IPS-15b (cell line): ENCODE measurements at regions not wholly inside any gene's neighbourhood (a gene's known extent, or its start where the extent isn't known, plus 50 kb on each side); places are given as distances from the start of the nearest gene placed in this dataset.

Experiments used
- H3K27me3 ChIP-seq: one replicate; pipeline ENCODE4 v1.6.1; 2013; ENCODE audit warnings: low read length; ENCODE audit not compliant: control insufficient read depth, insufficient read depth
- H3K36me3 ChIP-seq: one replicate; pipeline ENCODE4 v1.6.1; 2013; ENCODE audit warnings: low read length; ENCODE audit not compliant: control insufficient read depth, insufficient read depth
- H3K4me1 ChIP-seq: one replicate; pipeline ENCODE4 v1.6.1; 2013; ENCODE audit warnings: mild to moderate bottlenecking, low read length; ENCODE audit not compliant: control insufficient read depth, insufficient read depth
- H3K4me3 ChIP-seq: one replicate; pipeline ENCODE4 v1.5.1; 2013; ENCODE audit warnings: low read depth, low read length
- H3K9ac ChIP-seq: one replicate; pipeline ENCODE4 v1.6.1; 2013; ENCODE audit warnings: low read depth, mild to moderate bottlenecking, low read length
- H3K9me3 ChIP-seq: one replicate; pipeline ENCODE4 v1.6.1; 2013; ENCODE audit warnings: mild to moderate bottlenecking, low read length; ENCODE audit not compliant: control insufficient read depth, insufficient read depth

DNA sequence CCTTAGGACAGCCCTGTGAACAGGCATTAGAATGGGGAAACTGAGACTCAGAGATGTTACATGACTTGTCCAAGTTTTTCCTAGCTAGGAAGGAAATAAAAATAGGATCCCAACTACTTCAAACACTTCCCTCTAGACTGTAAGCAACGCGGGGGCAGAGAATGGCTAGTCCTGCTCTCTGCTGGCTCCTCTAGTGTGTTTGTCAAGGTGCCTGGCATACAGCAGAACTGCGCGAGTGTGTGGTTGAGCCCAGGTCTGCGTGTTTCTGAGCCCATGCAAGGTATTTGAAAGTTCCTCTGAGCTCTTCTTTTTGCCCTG is 152.5 kb downstream of the MACROH2A1 start:
- Histone ChIP-seq H3K27me3 (no peaks in the 10 kb centered on the region), H3K36me3 (no peaks in the 10 kb centered on the region), H3K4me1 (no peaks in the 10 kb centered on the region), H3K4me3 (no peak overlapping the region), H3K9me3 (no peaks in the 10 kb centered on the region), H3K9ac (no peak overlapping the region)

DNA sequence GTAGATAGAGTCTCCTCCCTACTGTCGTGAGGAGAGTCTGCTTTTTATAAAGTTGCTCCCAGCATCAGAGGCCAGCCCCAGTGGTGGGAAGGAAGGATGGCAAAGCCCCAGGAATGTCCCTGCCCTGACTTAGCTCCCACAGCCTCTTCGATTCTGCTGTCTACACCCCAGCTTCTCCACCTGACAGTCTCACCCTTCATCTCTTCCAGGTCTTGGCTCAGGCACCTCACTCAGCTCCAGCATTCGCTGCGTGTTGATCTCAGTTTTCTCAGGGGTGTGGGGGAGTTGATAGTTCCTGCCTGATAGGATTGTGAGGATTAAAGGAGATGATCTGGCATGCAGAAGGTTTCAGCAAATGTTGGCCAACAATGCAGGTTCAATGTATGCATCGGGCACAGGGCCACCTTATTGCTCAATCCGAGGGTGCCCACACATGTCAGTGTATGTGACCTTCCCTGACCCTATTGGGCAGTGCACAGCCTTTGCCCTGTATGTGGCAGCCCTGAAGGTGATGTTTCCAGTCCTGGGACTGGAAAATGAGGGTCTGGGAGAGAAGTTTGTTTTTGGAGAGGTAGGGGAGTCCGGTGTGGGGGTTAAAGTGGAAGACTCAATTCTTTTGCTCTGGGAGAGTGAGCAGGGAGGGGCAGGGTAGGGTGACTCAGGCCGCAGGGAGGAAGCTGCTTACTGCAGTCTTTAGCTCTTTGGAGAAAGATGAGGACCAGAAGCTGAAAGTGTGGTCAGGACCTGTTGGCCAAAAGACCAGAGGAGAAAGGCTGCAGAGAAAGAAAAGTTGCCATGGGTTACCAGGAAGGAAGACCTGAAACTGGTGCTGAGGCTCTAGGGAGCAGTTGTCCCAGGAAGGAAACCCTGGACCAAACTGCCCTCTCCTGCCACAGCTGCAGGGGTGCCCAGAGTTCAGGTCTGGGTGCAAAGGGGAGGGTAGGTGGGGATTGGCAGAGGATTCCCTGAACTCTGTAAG is 153.2 kb downstream of the MACROH2A1 start:
- no peaks in the 10 kb centered on the region for H3K36me3 ChIP-seq
- H3K27me3 ChIP-seq, result no peaks in the 10 kb centered on the region
- no peaks in the 10 kb centered on the region for H3K9me3 ChIP-seq
- H3K9ac ChIP-seq, result no peak overlapping the region
- no peak overlapping the region for H3K4me3 ChIP-seq
- no peaks in the 10 kb centered on the region for H3K4me1 ChIP-seq

DNA sequence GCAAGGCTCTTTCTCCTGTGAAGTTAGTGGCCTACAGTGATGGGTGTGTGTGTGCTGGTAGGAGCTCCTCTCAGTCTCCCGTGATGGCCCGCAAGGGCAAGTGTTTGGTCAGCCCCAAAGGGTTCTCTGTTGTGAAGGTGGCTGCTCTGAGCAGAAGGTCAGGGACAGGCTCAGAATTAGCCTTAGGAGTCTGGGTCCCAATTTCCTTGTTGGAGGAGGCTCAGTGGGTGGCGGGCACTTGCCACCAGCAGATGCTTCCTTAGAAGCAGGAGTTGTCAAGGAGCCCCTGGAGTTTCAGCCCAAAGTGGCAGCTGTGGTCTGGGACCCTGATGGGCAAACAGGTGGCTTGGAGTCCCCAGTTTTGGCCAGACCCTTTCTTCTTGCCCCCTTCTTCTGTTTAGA is 154.4 kb downstream of the MACROH2A1 start:
- Histone ChIP-seq H3K36me3 (no peaks in the 10 kb centered on the region), H3K4me3 (no peak overlapping the region), H3K4me1 (no peaks in the 10 kb centered on the region), H3K9me3 (no peaks in the 10 kb centered on the region), H3K9ac (no peak overlapping the region), H3K27me3 (no peaks in the 10 kb centered on the region)

DNA sequence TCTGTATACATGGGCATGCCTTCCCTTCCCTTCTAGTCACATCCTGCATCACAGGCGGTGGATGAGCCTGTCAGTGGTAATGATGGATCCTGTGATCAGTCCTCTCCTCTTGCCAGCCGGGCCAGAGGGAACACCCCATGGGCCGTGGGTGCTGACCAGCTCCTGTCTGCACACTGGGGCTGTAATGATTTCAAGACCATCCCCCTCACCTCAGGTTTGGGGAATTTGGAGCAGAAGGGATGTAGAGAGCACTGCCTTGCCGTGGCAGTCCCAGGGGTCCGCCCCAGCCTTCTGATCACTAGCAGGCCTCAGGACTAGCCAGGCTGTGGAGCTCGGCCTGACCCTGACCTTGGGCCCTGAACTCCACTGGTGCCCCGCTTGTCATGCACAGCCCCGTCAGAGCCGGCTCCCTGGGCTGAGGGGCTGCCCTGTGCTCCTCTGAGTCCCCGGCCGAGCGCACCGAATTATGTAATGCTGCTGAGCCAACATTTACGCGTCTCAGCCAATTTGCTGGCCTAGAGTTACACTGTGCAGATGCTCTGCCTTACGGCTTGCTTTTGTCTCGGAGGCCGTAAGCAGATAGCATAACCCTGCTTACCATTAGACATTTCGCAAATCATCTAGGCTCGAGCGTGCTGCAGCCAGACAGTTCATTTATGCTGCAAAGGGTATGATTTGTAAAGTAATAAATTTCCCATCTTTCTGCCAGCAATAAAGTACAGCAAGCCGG is 155.3 kb downstream of the MACROH2A1 start:
- H3K9me3 ChIP-seq, result no peaks in the 10 kb centered on the region
- H3K4me3 ChIP-seq, result no peak overlapping the region
- no peaks in the 10 kb centered on the region for H3K4me1 ChIP-seq
- no peaks in the 10 kb centered on the region for H3K36me3 ChIP-seq
- H3K9ac ChIP-seq, result no peak overlapping the region
- no peaks in the 10 kb centered on the region for H3K27me3 ChIP-seq

DNA sequence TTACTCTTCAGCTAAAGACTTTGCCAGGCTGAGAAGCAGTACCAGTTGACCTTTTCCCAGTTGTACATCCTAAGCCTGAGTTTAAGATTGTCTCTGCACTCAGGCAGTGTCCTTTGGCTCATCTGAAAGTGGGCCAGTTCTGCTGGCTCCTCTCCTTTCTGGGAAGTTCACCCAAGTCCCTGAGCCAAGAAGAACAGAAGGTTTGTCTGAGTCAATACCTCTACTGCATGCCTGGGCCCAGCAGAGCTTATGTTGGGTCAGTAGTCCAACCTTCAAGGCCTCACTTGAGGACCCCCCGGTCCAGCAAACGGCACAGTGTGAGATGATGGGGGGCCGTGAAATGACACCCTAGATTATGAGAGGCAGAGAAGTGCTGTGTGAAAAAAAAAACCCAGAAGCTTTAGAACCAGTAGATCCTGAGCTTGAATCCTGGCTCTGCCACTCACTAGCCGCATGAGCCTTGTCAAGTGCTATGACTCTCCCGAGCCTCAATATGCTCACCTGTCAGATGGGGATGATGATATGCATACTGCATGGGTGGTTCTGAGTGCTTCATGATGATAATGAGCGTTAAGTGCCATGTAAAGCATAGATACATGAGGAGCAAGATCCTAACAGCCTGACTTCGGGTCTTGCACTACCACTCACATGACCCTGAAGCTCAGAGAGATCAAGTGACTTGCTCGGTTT is 156.0 kb downstream of the MACROH2A1 start:
- no peak overlapping the region for H3K9ac ChIP-seq
- H3K4me1 ChIP-seq, result no peaks in the 10 kb centered on the region
- no peak overlapping the region for H3K4me3 ChIP-seq
- H3K36me3 ChIP-seq, result no peaks in the 10 kb centered on the region
- H3K9me3 ChIP-seq, result no peaks in the 10 kb centered on the region
- no peaks in the 10 kb centered on the region for H3K27me3 ChIP-seq

DNA sequence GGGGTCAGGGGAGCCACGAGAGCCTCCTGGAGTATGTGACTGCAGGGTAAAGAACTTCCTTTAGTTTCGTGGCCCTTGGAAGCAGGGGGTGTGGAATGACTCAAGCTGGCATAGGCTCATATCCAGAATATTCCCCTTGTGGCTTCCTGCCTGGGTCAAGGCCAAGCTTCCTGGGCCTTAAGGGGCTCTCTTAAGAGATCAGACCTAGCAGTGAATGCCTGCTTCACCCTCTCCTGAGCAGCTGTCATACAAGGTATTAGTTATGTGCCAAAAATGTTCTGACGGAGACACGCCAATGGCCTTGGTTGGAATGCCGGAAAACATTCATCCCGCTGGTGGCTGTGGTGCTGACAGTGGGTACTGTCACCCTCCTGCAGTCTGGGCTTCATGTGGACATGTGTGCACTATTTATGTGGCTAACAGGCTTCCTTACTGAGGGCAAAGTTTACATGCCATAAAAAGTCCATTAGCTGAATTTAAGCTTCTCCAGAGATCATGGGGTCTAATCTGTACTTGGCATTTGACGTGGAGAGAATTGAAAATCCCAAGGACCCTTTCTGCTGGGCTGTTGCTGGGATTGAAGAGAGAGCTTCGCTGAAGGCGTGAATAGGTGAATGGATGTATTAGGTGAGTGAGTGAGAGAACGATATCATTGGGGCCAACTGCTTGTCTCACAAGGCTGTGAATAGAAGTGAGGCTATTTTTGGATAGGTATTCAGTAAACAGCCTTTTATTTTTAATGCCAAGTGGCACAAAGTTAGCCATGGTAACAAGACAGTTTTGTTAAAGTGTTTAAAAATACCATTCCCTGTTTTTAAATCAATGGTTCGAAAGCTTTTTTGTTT is 156.8 kb downstream of the MACROH2A1 start:
- Histone ChIP-seq H3K36me3 (no peaks in the 10 kb centered on the region), H3K4me1 (no peaks in the 10 kb centered on the region), H3K9me3 (no peaks in the 10 kb centered on the region), H3K4me3 (no peak overlapping the region), H3K27me3 (no peaks in the 10 kb centered on the region), H3K9ac (no peak overlapping the region)

DNA sequence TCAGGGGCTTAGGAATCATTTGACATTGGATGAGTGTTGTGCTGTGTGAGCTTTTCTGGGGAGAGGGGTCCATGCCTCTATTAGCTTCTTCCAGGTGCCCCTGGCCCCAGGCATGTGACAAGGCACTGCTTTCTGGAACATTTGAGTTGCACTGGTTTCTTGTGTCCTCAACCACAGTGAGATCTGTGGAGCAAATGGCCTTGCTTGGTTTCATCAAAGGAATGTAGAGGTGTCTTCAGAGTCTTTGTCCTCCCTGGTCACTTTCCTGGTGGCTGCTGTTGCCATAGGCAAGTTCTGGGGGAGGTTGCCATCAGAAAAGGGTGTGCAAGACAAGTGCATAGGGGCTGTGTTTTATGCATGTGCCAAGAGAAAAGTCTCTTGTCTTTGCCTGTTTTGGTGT is 157.5 kb downstream of the MACROH2A1 start:
- no peak overlapping the region for H3K4me3 ChIP-seq
- H3K27me3 ChIP-seq, result no peaks in the 10 kb centered on the region
- no peaks in the 10 kb centered on the region for H3K9me3 ChIP-seq
- no peak overlapping the region for H3K9ac ChIP-seq
- H3K4me1 ChIP-seq, result no peaks in the 10 kb centered on the region
- no peaks in the 10 kb centered on the region for H3K36me3 ChIP-seq

DNA sequence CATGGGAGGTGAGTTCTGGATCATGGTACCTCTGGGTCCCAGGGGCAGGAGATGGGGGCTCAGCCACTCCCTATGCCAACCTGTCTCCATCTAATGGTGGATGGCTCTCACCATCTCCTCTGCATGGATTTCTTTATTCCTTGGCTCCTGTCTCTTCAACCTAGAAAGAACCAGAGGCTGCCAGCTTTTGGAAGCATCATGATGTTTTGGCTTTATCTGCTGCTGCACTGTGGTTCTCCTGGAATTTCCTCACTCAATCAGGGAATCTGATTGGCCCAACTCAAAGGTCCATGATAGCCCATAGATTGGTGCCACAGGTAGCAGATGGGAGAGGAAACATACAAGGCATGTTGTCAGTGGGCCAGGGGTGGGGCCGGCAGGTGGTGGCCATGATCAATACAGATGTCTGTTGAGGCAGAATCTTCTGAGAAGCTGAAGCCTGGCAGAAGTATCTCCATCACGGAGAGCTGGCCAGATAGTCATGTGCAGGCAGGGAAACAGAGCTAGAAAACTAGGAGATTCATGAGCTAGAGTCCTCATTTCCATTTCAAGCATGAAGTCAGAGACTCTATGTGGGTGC is 158.2 kb downstream of the MACROH2A1 start:
- Histone ChIP-seq H3K9ac (no peak overlapping the region), H3K27me3 (no peaks in the 10 kb centered on the region), H3K4me3 (no peak overlapping the region), H3K4me1 (no peaks in the 10 kb centered on the region), H3K9me3 (no peaks in the 10 kb centered on the region), H3K36me3 (no peaks in the 10 kb centered on the region)

DNA sequence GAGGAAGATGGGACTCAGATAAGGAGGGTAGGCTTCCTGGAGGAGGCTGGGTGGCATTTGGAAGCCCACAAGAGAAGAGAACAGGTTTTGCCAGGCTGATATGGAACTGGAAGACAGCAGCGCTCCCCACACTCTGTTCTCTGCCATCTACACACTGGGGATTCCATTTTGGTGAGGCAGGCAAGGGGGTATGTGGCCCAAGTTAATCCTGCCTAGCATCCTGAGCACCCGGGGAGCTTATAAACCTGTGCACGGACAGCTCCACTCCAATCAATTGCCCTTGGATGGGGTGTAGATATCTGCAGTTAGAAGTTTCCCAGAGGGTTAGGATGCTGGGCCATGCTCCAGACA is 158.8 kb downstream of the MACROH2A1 start:
- H3K36me3 ChIP-seq, result no peaks in the 10 kb centered on the region
- H3K4me3 ChIP-seq, result no peak overlapping the region
- no peaks in the 10 kb centered on the region for H3K4me1 ChIP-seq
- no peaks in the 10 kb centered on the region for H3K9me3 ChIP-seq
- no peak overlapping the region for H3K9ac ChIP-seq
- no peaks in the 10 kb centered on the region for H3K27me3 ChIP-seq

DNA sequence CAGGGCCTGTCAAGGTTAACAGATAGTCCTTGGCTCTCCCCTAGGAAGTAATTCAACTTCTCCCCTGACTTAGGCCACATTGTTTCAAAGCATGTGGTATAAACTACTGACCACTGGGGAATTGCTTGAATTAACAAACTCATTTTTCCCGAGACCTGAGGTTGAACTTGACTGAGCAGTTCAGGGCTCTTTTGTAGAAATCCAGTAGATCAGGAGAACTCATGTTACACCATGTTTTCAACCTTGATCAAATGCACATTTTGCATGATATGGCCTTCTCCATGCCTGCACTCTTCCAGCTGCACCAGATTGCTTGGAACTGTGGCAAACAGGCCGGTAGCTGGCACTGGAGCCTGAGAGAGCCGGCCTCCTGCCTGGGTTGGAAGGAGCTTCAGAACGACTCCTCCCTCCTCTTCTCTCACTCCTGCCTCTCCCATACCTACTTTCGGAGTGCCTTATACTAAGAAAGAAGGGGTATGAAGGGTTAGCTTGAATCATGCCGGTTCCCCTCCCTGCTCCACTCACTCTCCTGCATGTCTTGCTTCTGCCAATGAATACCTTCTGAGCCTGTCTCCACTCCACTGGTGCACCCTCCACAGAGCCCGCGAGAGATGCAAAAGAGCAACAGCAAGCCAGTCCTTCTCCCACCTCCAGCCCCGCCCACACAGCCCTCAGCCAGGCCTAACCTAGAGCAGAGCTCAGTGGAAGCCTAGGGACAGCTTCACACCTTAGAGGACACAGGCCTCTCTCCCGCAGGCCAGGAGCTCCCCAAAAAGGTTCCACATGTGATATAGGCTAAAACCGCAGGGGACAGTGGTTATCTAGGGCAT is 159.4 kb downstream of the MACROH2A1 start:
- Histone ChIP-seq H3K4me1 (no peaks in the 10 kb centered on the region), H3K4me3 (no peak overlapping the region), H3K27me3 (no peaks in the 10 kb centered on the region), H3K9ac (no peak overlapping the region), H3K9me3 (no peaks in the 10 kb centered on the region), H3K36me3 (no peaks in the 10 kb centered on the region)
